Hepatocyte (in vitro differentiated cells): ENCODE measurements at regions not wholly inside any gene's neighbourhood (a gene's known extent, or its start where the extent isn't known, plus 50 kb on each side); places are given as distances from the start of the nearest gene placed in this dataset.
A peak's percentile ranks its signal among the peaks of the same experiment; 100 is the strongest.

ENCODE experiments used
- DNase-seq: peaks from one replicate; pipeline ENCODE4 v3.0.0-alpha.2; 2016; ENCODE audit warnings: low spot score
- H2AFZ ChIP-seq: fragments of 200-600 bp; sonication (generic); 2 replicates; pipeline ENCODE4 v1.6.0; 2016; ENCODE audit warnings: antibody characterized with exemption, mild to moderate bottlenecking
- H3K27ac ChIP-seq: fragments of 200-600 bp; sonication (generic); 2 replicates; pipeline ENCODE4 v1.5.1; 2016; ENCODE audit warnings: mild to moderate bottlenecking
- H3K27me3 ChIP-seq: fragments of 200-600 bp; sonication (generic); 2 replicates; pipeline ENCODE4 v1.6.1; 2016
- H3K36me3 ChIP-seq: fragments of 200-600 bp; sonication (generic); replicated peaks from 2 replicates; pipeline ENCODE4 v1.5.1; 2016; ENCODE audit warnings: low read depth; ENCODE audit not compliant: insufficient read depth
- H3K4me1 ChIP-seq: fragments of 200-600 bp; sonication (generic); 2 replicates; pipeline ENCODE4 v1.5.1; 2016; ENCODE audit warnings: mild to moderate bottlenecking, moderate library complexity; ENCODE audit not compliant: insufficient read depth
- H3K4me2 ChIP-seq: fragments of 200-600 bp; sonication (generic); 2 replicates; pipeline ENCODE4 v1.6.0; 2016
- H3K4me3 ChIP-seq: fragments of 200-600 bp; sonication (generic); 2 replicates; pipeline ENCODE4 v1.5.1; 2016; ENCODE audit warnings: mild to moderate bottlenecking
- H3K79me2 ChIP-seq: fragments of 200-600 bp; sonication (generic); 2 replicates; pipeline ENCODE4 v1.6.0; 2017; ENCODE audit warnings: mild to moderate bottlenecking
- H3K9me2 ChIP-seq: fragments of 200-600 bp; sonication (generic); replicated peaks from 2 replicates; pipeline ENCODE4 v1.6.0; 2017; ENCODE audit warnings: mild to moderate bottlenecking; ENCODE audit not compliant: insufficient read depth
- H3K9me3 ChIP-seq: fragments of 200-600 bp; sonication (generic); 2 replicates; pipeline ENCODE4 v1.5.1; 2016; ENCODE audit warnings: low read depth, mild to moderate bottlenecking
- H4K20me1 ChIP-seq: fragments of 200-600 bp; sonication (generic); 2 replicates; pipeline ENCODE4 v1.6.0; 2016; ENCODE audit warnings: mild to moderate bottlenecking; ENCODE audit not compliant: insufficient read depth, poor library complexity, severe bottlenecking
- EZH2 ChIP-seq: fragments of 200-600 bp; sonication (generic); IDR thresholded peaks from 2 replicates; pipeline ENCODE4 v1.6.1; 2016; ENCODE audit warnings: antibody characterized with exemption, mild to moderate bottlenecking, borderline replicate concordance
- EZH2phosphoT487 ChIP-seq: fragments of 200-600 bp; sonication (generic); IDR thresholded peaks from one replicate; pipeline ENCODE4 v1.6.1; 2018; ENCODE audit warnings: antibody characterized with exemption, mild to moderate bottlenecking, low read depth, moderate library complexity; ENCODE audit not compliant: unreplicated experiment, severe bottlenecking
- WGBS: methylation state at CpG from one replicate; pipeline ENCODE4 v1.1.6; 2016; ENCODE audit warnings: low lambda C conversion rate; ENCODE audit errors: missing lambda C conversion rate; 5-methylcytosine and 5-hydroxymethylcytosine counted together
- TF ChIP-seq, protein P1 (sequence below): fragments of 200-600 bp; sonication (generic); IDR thresholded peaks from 2 replicates; pipeline ENCODE4 v1.5.1; 2016; ENCODE audit warnings: antibody characterized with exemption, mild to moderate bottlenecking; ENCODE audit not compliant: poor library complexity

DNA sequence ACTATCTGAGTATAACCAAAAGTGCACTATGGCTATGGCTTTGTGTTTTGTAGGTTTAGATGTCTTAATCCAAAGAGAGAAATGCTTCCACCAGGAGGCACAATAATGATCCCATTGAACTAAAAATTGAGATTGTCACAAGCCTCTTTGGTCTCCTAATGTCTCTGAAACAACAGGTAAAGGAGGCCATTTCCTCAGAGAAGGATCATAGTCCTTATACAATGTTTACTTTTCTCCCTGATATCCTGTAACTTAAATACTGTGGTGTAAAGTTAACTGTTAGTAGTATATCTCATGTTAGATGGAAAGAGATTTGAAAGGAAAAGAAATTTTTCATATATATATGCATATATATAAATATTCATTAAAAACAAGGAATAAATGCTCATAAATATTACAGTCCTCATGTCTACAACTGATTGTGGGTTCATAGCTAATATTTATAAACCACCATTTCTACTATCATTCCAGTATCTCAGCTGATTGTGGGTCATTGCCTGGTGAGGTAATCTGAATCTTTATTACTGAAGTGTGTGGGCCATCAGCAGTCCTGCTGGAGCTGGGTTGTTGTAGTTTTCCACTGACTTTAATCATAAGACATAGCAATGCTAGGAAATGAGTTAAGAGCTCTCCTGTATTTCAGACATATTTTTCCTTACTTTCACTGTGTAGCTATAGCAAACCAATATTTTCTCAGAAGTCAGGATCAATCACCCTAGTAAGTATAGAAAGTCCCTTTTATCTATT lies 1230.4 kb downstream of the PCDH18 start:
- TF ChIP-seq EZH2phosphoT487: no peak
- TF ChIP-seq EZH2: no peak
- TF ChIP-seq, protein P1, sequence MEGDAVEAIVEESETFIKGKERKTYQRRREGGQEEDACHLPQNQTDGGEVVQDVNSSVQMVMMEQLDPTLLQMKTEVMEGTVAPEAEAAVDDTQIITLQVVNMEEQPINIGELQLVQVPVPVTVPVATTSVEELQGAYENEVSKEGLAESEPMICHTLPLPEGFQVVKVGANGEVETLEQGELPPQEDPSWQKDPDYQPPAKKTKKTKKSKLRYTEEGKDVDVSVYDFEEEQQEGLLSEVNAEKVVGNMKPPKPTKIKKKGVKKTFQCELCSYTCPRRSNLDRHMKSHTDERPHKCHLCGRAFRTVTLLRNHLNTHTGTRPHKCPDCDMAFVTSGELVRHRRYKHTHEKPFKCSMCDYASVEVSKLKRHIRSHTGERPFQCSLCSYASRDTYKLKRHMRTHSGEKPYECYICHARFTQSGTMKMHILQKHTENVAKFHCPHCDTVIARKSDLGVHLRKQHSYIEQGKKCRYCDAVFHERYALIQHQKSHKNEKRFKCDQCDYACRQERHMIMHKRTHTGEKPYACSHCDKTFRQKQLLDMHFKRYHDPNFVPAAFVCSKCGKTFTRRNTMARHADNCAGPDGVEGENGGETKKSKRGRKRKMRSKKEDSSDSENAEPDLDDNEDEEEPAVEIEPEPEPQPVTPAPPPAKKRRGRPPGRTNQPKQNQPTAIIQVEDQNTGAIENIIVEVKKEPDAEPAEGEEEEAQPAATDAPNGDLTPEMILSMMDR: peak; percentile 15
- H3K79me2 ChIP-seq: no peaks in the 10 kb centered on the region
- H4K20me1 ChIP-seq: no peaks in the 10 kb centered on the region
- no peaks in the 10 kb centered on the region for H3K9me2 ChIP-seq
- no peaks in the 10 kb centered on the region for H3K4me1 ChIP-seq
- H3K9me3 ChIP-seq: no peaks in the 10 kb centered on the region
- no peaks in the 10 kb centered on the region for H3K36me3 ChIP-seq
- H2AFZ ChIP-seq: no peak overlapping the region
- DNase-seq: peak; percentile 11
- peak overlapping the region; percentile 79 for H3K27ac ChIP-seq
- H3K4me2 ChIP-seq: peak overlapping the region; percentile 55
- no peak overlapping the region for H3K4me3 ChIP-seq
- H3K27me3 ChIP-seq: no peaks in the 10 kb centered on the region

DNA sequence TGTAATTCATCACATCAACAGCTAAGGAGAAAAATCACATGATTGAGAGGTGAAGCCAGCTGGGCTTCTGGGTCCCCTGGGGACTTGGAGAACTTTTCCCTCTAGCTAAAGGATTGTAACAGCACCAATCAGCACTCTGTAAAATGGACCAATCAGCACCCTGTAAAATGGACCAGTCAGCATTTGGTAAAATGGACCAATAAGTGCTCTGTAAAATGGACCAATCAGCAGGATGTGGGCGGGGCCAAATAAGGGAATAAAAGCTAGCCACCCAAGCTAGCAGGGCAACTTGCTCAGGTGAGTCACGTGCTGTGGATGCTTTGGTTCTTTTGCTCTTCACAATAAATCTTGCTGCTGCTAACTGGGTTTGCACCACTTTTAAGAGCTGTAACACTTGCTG lies 1248.3 kb downstream of the PCDH18 start:
- Histone ChIP-seq H3K9me2 (no peaks in the 10 kb centered on the region), H3K9me3 (no peaks in the 10 kb centered on the region), H3K4me3 (no peak overlapping the region), H4K20me1 (no peaks in the 10 kb centered on the region), H3K79me2 (no peaks in the 10 kb centered on the region), H3K4me2 (no peak overlapping the region), H3K27me3 (no peaks in the 10 kb centered on the region), H3K36me3 (no peaks in the 10 kb centered on the region), H3K27ac (no peak overlapping the region), H3K4me1 (no peaks in the 10 kb centered on the region), H2AFZ (no peak overlapping the region)
- DNase-seq: no peak
- TF ChIP-seq EZH2 (no peak), EZH2phosphoT487 (no peak)
- TF ChIP-seq, protein P1: no peak
- WGBS: 72% methylated on average over 2 of the region's 2 CpGs

- WGBS: 69% methylated on average over 1 of the region's 1 CpG
- H3K36me3 ChIP-seq: no peaks in the 10 kb centered on the region
These were observed 1250.4 kb downstream of the PCDH18 start for GRCh38 chr4:136281889-136282288.

GRCh38 chr4:136281307-136281706 lies 1251.0 kb downstream of the PCDH18 start:
- Histone ChIP-seq H3K4me2 (no peak overlapping the region), H3K9me3 (no peaks in the 10 kb centered on the region), H3K9me2 (no peaks in the 10 kb centered on the region), H3K36me3 (no peaks in the 10 kb centered on the region), H3K4me3 (no peak overlapping the region), H3K27ac (no peak overlapping the region), H3K4me1 (no peaks in the 10 kb centered on the region), H2AFZ (no peak overlapping the region), H3K27me3 (no peaks in the 10 kb centered on the region), H3K79me2 (no peaks in the 10 kb centered on the region), H4K20me1 (no peaks in the 10 kb centered on the region)
- DNase-seq: no peak
- TF ChIP-seq EZH2phosphoT487: no peak
- TF ChIP-seq EZH2: no peak
- TF ChIP-seq, protein P1: no peak
- WGBS: 85% methylated on average over 6 of the region's 6 CpGs

More at GRCh38 chr4:136281889-136282288, 1250.4 kb downstream of the PCDH18 start:
- Histone ChIP-seq H3K9me2 (no peaks in the 10 kb centered on the region), H4K20me1 (no peaks in the 10 kb centered on the region), H3K4me2 (no peak overlapping the region), H3K27ac (no peak overlapping the region), H3K9me3 (no peaks in the 10 kb centered on the region), H3K4me1 (no peaks in the 10 kb centered on the region), H3K79me2 (no peaks in the 10 kb centered on the region), H3K4me3 (no peak overlapping the region), H3K27me3 (no peaks in the 10 kb centered on the region), H2AFZ (no peak overlapping the region)
- DNase-seq: no peak
- no peak for TF ChIP-seq EZH2phosphoT487
- TF ChIP-seq EZH2: no peak
